IMR-90 (cell line): ENCODE measurements at regions not wholly inside any gene's neighbourhood (a gene's known extent, or its start where the extent isn't known, plus 50 kb on each side); places are given as distances from the start of the nearest gene placed in this dataset.

ENCODE experiments used
- CTCF ChIP-seq: conservative IDR thresholded peaks from 2 replicates; pipeline ENCODE4 v1.5.1; 2012; ENCODE audit warnings: mild to moderate bottlenecking, low read depth, low read length, improper control_type of control experiment
- POLR2A ChIP-seq: IDR thresholded peaks from 2 replicates; pipeline ENCODE4 v1.6.1; 2012; ENCODE audit warnings: mild to moderate bottlenecking, low read depth, low read length
- SMC3 ChIP-seq: fragments of 150-350 bp; IDR thresholded peaks from 2 replicates; pipeline ENCODE4 v1.6.1; 2016; ENCODE audit warnings: low read depth, mild to moderate bottlenecking, antibody characterized with exemption, low read length, moderate library complexity

- TF ChIP-seq CTCF (no peak), POLR2A (no peak), SMC3 (no peak)
Measured at GRCh38 chr12:60535363-60535762, 939.5 kb downstream of the SLC16A7 start.
